Adipocyte (in vitro differentiated cells): ENCODE measurements at regions not wholly inside any gene's neighbourhood (a gene's known extent, or its start where the extent isn't known, plus 50 kb on each side); places are given as distances from the start of the nearest gene placed in this dataset.
"Not testable (repeated sequence)": the region's sequence is repeated elsewhere in the genome, so short reads cannot be mapped to it uniquely, and the experiment has no call there.

Experiments used
- DNase-seq: peaks from one replicate; pipeline ENCODE4 v3.0.0-alpha.2; 2015; ENCODE audit warnings: low read depth
- H3K27me3 ChIP-seq: replicated peaks from 2 replicates; pipeline ENCODE4 v1.7.0; 2013; ENCODE audit warnings: mild to moderate bottlenecking, low read length, moderate library complexity; ENCODE audit not compliant: control insufficient read depth, insufficient read depth
- H3K36me3 ChIP-seq: 2 replicates; pipeline ENCODE4 v1.7.0; 2013; ENCODE audit warnings: low read length, mild to moderate bottlenecking, moderate library complexity; ENCODE audit not compliant: control insufficient read depth, insufficient read depth, severe bottlenecking
- H3K4me1 ChIP-seq: 2 replicates; pipeline ENCODE4 v1.7.0; 2013; ENCODE audit warnings: mild to moderate bottlenecking, low read length, moderate library complexity; ENCODE audit not compliant: control insufficient read depth, insufficient read depth
- H3K4me3 ChIP-seq: 2 replicates; pipeline ENCODE4 v1.7.0; 2013; ENCODE audit warnings: mild to moderate bottlenecking, low read length, moderate library complexity
- H3K9ac ChIP-seq: 2 replicates; pipeline ENCODE4 v1.7.0; 2013; ENCODE audit warnings: mild to moderate bottlenecking, low read length, moderate library complexity
- H3K9me3 ChIP-seq: 2 replicates; pipeline ENCODE4 v1.7.0; 2013; ENCODE audit warnings: mild to moderate bottlenecking, low read length, moderate library complexity; ENCODE audit not compliant: control insufficient read depth

GRCh38 chr6:155872961-155873360, 417.3 kb upstream of the NOX3 start:
- H3K4me3 ChIP-seq = no peak overlapping the region
- no peak overlapping the region for H3K9ac ChIP-seq
- H3K36me3 ChIP-seq = no peaks in the 10 kb centered on the region
- no peaks in the 10 kb centered on the region for H3K27me3 ChIP-seq
- no peaks in the 10 kb centered on the region for H3K4me1 ChIP-seq
- H3K9me3 ChIP-seq = no peaks in the 10 kb centered on the region
- DNase-seq = no peak

- DNase-seq = no peak
- no peaks in the 10 kb centered on the region for H3K4me1 ChIP-seq
- H3K9me3 ChIP-seq = no peaks in the 10 kb centered on the region
- no peak overlapping the region for H3K9ac ChIP-seq
- no peaks in the 10 kb centered on the region for H3K36me3 ChIP-seq
- H3K27me3 ChIP-seq = no peaks in the 10 kb centered on the region
- H3K4me3 ChIP-seq = no peak overlapping the region
Measured at GRCh38 chr6:155867682-155868081, 412.0 kb upstream of the NOX3 start.

- not testable (repeated sequence) for DNase-seq, H3K36me3 ChIP-seq, H3K4me3 ChIP-seq, H3K27me3 ChIP-seq, H3K9ac ChIP-seq, H3K4me1 ChIP-seq, H3K9me3 ChIP-seq
Measured at GRCh38 chr6:155866676-155867390, 411.2 kb upstream of the NOX3 start.

GRCh38 chr6:155861821-155862220, 406.2 kb upstream of the NOX3 start:
- no peaks in the 10 kb centered on the region for H3K4me1 ChIP-seq
- DNase-seq = no peak
- H3K9me3 ChIP-seq = peaks cover 2% of the 10 kb centered on the region
- H3K4me3 ChIP-seq = no peak overlapping the region
- no peaks in the 10 kb centered on the region for H3K36me3 ChIP-seq
- no peaks in the 10 kb centered on the region for H3K27me3 ChIP-seq
- no peak overlapping the region for H3K9ac ChIP-seq

GRCh38 chr6:155858906-155859305, 403.3 kb upstream of the NOX3 start:
- H3K27me3 ChIP-seq, H3K4me3 ChIP-seq, H3K9ac ChIP-seq, H3K4me1 ChIP-seq, DNase-seq, H3K36me3 ChIP-seq, H3K9me3 ChIP-seq: not testable (repeated sequence)

GRCh38 chr6:155854787-155855186, 399.1 kb upstream of the NOX3 start:
- Histone ChIP-seq H3K27me3 (no peaks in the 10 kb centered on the region), H3K4me3 (no peak overlapping the region), H3K4me1 (no peaks in the 10 kb centered on the region), H3K9ac (no peak overlapping the region), H3K36me3 (no peaks in the 10 kb centered on the region), H3K9me3 (no peaks in the 10 kb centered on the region)
- no peak for DNase-seq

- no peak overlapping the region for H3K4me3 ChIP-seq
- H3K36me3 ChIP-seq = no peaks in the 10 kb centered on the region
- no peaks in the 10 kb centered on the region for H3K4me1 ChIP-seq
- DNase-seq = no peak
- no peaks in the 10 kb centered on the region for H3K27me3 ChIP-seq
- no peaks in the 10 kb centered on the region for H3K9me3 ChIP-seq
- no peak overlapping the region for H3K9ac ChIP-seq
Measured at GRCh38 chr6:155853011-155853410, 397.4 kb upstream of the NOX3 start.

GRCh38 chr6:155850408-155850841, 394.8 kb upstream of the NOX3 start:
- H3K27me3 ChIP-seq = no peaks in the 10 kb centered on the region
- peak; percentile 1 for DNase-seq
- peaks cover 6% of the 10 kb centered on the region for H3K9me3 ChIP-seq
- no peaks in the 10 kb centered on the region for H3K4me1 ChIP-seq
- H3K4me3 ChIP-seq = no peak overlapping the region
- no peaks in the 10 kb centered on the region for H3K36me3 ChIP-seq
- H3K9ac ChIP-seq = no peak overlapping the region

GRCh38 chr6:155847711-155848110, 392.1 kb upstream of the NOX3 start:
- Histone ChIP-seq H3K27me3 (no peaks in the 10 kb centered on the region), H3K36me3 (no peaks in the 10 kb centered on the region), H3K4me1 (no peaks in the 10 kb centered on the region), H3K4me3 (no peak overlapping the region), H3K9me3 (peaks cover 17% of the 10 kb centered on the region), H3K9ac (no peak overlapping the region)
- DNase-seq = no peak

- Histone ChIP-seq H3K36me3 (no peaks in the 10 kb centered on the region), H3K9me3 (no peaks in the 10 kb centered on the region), H3K4me1 (no peaks in the 10 kb centered on the region), H3K9ac (no peak overlapping the region), H3K4me3 (no peak overlapping the region), H3K27me3 (no peaks in the 10 kb centered on the region)
- no peak for DNase-seq
Measured at GRCh38 chr6:155837474-155837873, 381.8 kb upstream of the NOX3 start.

- Histone ChIP-seq H3K27me3 (no peaks in the 10 kb centered on the region), H3K4me3 (no peak overlapping the region), H3K9ac (no peak overlapping the region), H3K4me1 (no peaks in the 10 kb centered on the region), H3K9me3 (no peaks in the 10 kb centered on the region), H3K36me3 (no peaks in the 10 kb centered on the region)
- peak; percentile 12 for DNase-seq
Measured at GRCh38 chr6:155832596-155832995, 377.0 kb upstream of the NOX3 start.

GRCh38 chr6:155830531-155830930, 374.9 kb upstream of the NOX3 start:
- DNase-seq = no peak
- no peaks in the 10 kb centered on the region for H3K9me3 ChIP-seq
- H3K9ac ChIP-seq = no peak overlapping the region
- H3K4me3 ChIP-seq = no peak overlapping the region
- H3K4me1 ChIP-seq = no peaks in the 10 kb centered on the region
- H3K36me3 ChIP-seq = no peaks in the 10 kb centered on the region
- H3K27me3 ChIP-seq = no peaks in the 10 kb centered on the region
